OCI-LY7 (cell line): ENCODE measurements at regions not wholly inside any gene's neighbourhood (a gene's known extent, or its start where the extent isn't known, plus 50 kb on each side); places are given as distances from the start of the nearest gene placed in this dataset.

Source experiments
- EZH2phosphoT487 ChIP-seq: fragments of 200-600 bp; sonication (generic); IDR thresholded peaks from 2 replicates; pipeline ENCODE4 v1.6.1; 2018; ENCODE audit warnings: low read depth, borderline replicate concordance, mild to moderate bottlenecking, mixed run types, antibody characterized with exemption, low read length, moderate library complexity, mixed read lengths
- TF ChIP-seq, protein P1 (sequence below): fragments of 200-600 bp; sonication (generic); conservative IDR thresholded peaks from 2 replicates; pipeline ENCODE4 v1.5.1; 2014; ENCODE audit warnings: mild to moderate bottlenecking, antibody characterized with exemption, low read length, moderate library complexity, mixed read lengths

DNA sequence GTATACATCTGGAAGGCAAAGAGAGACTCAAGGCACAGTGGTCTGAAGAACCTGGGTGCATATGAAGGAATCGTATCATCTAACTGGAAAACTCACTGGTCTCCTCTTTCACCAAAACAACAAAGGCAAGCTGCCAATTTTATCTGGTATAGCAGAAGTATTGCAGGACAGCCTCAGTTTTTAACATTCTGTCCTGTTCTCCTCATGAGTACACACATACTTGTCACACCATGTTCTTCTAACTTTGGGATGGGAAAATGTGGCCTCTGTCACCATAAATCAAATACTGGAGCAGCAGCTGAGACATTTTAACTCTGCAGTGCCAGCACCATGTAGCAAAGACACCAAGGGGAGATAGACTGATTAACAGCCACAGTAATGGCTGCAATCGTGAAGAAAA is 199.1 kb upstream of the CNR1 start:
- TF ChIP-seq, protein P1, sequence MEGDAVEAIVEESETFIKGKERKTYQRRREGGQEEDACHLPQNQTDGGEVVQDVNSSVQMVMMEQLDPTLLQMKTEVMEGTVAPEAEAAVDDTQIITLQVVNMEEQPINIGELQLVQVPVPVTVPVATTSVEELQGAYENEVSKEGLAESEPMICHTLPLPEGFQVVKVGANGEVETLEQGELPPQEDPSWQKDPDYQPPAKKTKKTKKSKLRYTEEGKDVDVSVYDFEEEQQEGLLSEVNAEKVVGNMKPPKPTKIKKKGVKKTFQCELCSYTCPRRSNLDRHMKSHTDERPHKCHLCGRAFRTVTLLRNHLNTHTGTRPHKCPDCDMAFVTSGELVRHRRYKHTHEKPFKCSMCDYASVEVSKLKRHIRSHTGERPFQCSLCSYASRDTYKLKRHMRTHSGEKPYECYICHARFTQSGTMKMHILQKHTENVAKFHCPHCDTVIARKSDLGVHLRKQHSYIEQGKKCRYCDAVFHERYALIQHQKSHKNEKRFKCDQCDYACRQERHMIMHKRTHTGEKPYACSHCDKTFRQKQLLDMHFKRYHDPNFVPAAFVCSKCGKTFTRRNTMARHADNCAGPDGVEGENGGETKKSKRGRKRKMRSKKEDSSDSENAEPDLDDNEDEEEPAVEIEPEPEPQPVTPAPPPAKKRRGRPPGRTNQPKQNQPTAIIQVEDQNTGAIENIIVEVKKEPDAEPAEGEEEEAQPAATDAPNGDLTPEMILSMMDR = no peak
- TF ChIP-seq EZH2phosphoT487 = no peak
